ENCODE measurements at regions not wholly inside any gene's neighbourhood (a gene's known extent, or its start where the extent isn't known, plus 50 kb on each side); places are given as distances from the start of the nearest gene placed in this dataset.

DNA sequence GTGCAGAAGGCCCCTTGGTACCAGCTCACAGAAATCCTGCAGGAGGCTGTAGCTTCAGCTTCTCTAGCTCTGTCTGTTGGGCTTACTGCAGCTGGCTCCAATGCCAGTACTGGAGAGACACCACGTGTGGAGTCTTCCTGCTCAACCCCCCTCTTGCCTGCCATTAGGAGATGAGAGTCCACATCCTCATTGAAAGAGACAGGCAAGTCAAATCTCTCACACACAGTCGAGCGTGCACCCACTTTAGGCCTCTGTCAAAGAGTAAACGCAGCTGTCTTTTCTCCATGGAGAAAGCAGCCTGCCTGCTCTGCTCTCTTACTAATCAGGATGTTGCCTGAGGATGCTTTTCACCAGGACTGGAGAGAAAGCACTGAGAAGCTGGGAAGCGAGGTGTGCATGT, 523.0 kb upstream of the NBEA start:
- no peak for DNase-seq (ENCODE audit: extremely low read depth, insufficient read length)
- TF ChIP-seq, protein P1, sequence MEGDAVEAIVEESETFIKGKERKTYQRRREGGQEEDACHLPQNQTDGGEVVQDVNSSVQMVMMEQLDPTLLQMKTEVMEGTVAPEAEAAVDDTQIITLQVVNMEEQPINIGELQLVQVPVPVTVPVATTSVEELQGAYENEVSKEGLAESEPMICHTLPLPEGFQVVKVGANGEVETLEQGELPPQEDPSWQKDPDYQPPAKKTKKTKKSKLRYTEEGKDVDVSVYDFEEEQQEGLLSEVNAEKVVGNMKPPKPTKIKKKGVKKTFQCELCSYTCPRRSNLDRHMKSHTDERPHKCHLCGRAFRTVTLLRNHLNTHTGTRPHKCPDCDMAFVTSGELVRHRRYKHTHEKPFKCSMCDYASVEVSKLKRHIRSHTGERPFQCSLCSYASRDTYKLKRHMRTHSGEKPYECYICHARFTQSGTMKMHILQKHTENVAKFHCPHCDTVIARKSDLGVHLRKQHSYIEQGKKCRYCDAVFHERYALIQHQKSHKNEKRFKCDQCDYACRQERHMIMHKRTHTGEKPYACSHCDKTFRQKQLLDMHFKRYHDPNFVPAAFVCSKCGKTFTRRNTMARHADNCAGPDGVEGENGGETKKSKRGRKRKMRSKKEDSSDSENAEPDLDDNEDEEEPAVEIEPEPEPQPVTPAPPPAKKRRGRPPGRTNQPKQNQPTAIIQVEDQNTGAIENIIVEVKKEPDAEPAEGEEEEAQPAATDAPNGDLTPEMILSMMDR (IDR thresholded peaks at IDR 0.05; ENCODE audit: insufficient read depth, low read length, poor library complexity, severe bottlenecking): no peak

DNA sequence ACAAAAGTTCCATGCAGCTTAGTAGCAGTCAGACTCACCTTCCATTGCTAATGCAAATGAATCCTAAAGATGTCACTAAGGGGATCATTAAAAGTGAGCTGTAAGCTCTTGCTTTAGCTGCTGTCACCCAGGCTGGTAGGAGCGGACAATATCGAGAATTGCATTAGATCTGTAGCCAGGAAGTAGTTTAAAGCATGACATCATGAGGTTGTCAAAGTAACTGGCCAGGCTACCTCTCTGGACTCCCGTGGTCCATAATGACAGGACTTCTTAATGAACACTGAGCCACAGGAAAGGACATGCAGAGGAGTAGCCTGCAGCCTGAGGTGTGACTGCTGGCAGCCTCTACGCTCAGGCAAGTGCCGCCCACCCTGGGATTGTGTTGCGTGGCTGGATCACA, 522.3 kb upstream of the NBEA start:
- no peak for DNase-seq (ENCODE audit: extremely low read depth, insufficient read length)
- no peak overlapping the region for H3K4me3 ChIP-seq (replicated peaks; ENCODE audit: low read depth, low read length)
- H3K36me3 ChIP-seq (ENCODE audit: control insufficient read depth, insufficient read depth, low read length): no peaks in the 10 kb centered on the region
- no peaks in the 10 kb centered on the region for H3K27me3 ChIP-seq (replicated peaks; ENCODE audit: control insufficient read depth, insufficient read depth, low read length)
- TF ChIP-seq, protein P1 (IDR thresholded peaks at IDR 0.05; ENCODE audit: insufficient read depth, low read length, poor library complexity, severe bottlenecking): no peak

More for the DNA sequence above, 523.0 kb upstream of the NBEA start:
- Histone ChIP-seq H3K36me3 (ENCODE audit: control insufficient read depth, insufficient read depth, low read length) (no peaks in the 10 kb centered on the region), H3K27me3 (replicated peaks; ENCODE audit: control insufficient read depth, insufficient read depth, low read length) (no peaks in the 10 kb centered on the region), H3K4me3 (replicated peaks; ENCODE audit: low read depth, low read length) (no peak overlapping the region)

DNA sequence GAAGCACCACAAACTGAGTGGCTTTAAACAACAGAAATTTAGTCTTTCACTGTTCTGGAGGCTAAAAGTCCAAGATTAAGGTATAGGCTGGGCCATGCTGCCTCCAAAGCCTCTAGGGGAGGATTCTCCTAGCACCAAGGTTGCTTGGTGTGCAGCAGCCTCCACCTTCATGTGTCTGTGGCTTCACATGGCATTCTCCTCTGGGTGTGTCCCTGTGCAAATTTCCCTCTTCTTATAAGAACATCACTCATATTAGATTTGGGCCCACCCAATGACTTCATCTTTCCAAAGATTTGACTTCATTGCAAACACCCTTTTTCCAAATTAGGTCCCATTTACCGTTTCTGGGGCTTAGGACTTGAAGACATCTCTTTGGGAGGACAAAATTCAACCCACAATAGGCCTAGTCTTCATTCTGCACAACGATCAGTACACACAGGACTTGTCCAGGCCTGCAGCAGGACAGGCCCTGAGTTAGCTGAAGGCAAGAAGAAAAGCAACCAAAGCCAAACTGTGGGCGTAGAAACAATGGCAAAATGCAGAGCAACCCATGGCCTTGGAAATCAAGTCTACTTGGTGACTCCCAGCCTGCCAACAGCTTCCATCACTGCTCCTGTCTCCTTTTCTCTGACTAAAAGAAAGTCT, 521.2 kb upstream of the NBEA start:
- no peaks in the 10 kb centered on the region for H3K36me3 ChIP-seq (ENCODE audit: control insufficient read depth, insufficient read depth, low read length)
- TF ChIP-seq, protein P1 (IDR thresholded peaks at IDR 0.05; ENCODE audit: insufficient read depth, low read length, poor library complexity, severe bottlenecking): no peak
- no peaks in the 10 kb centered on the region for H3K27me3 ChIP-seq (replicated peaks; ENCODE audit: control insufficient read depth, insufficient read depth, low read length)
- H3K4me3 ChIP-seq (replicated peaks; ENCODE audit: low read depth, low read length): no peak overlapping the region
- no peak for DNase-seq (ENCODE audit: extremely low read depth, insufficient read length)

DNA sequence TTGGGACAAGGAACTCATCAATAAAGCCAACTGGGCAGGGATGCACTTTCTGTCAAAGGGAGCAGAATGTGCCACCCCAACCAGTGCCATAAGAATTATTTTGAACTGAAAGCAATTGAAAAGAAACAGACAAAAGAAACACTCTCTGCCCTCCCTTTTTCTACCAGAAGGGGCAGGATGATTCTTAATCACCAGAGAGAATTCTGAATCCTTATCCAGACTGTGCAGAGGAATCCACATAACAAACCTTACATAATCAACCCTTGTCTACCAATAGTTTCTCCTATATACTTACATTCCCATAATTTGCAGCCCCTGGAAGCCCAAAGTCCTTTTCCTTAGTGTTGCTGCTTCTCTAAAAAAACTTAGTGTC, 520.7 kb upstream of the NBEA start:
- no peak for DNase-seq (ENCODE audit: extremely low read depth, insufficient read length)
- Histone ChIP-seq H3K27me3 (replicated peaks; ENCODE audit: control insufficient read depth, insufficient read depth, low read length) (no peaks in the 10 kb centered on the region), H3K36me3 (ENCODE audit: control insufficient read depth, insufficient read depth, low read length) (no peaks in the 10 kb centered on the region), H3K4me3 (replicated peaks; ENCODE audit: low read depth, low read length) (no peak overlapping the region)
- TF ChIP-seq, protein P1 (IDR thresholded peaks at IDR 0.05; ENCODE audit: insufficient read depth, low read length, poor library complexity, severe bottlenecking): no peak

DNA sequence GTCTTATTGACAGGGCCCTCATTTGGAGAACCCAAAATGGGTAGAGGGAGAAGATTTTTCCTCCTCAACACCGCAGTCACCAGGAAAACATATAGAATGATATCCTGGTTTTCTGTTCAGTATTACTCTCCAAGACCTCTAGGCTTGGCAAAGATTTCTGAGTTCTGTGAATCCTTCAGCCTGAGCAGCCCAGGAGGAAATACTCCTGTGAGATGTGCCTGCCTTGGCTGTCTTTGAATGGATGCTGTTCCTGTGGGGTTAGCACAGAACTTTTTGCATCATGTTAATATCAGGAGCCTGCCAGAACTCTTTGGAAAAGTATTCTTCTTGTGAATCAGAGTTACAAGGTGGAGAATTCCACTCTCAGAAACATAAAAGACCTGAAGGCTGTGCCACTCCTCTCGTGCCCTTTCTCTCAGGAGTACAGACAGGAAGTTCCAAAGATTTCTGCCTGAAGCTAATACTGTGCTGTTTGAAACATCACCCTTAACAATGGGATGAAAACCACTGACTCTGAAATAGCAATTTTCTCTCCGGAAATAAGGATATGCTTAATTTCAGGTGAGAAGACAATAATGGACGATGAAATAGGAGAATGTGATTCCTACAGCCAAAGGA, 520.1 kb upstream of the NBEA start:
- H3K36me3 ChIP-seq (ENCODE audit: control insufficient read depth, insufficient read depth, low read length): no peaks in the 10 kb centered on the region
- no peak overlapping the region for H3K4me3 ChIP-seq (replicated peaks; ENCODE audit: low read depth, low read length)
- TF ChIP-seq, protein P1 (IDR thresholded peaks at IDR 0.05; ENCODE audit: insufficient read depth, low read length, poor library complexity, severe bottlenecking): no peak
- no peak for DNase-seq (ENCODE audit: extremely low read depth, insufficient read length)
- H3K27me3 ChIP-seq (replicated peaks; ENCODE audit: control insufficient read depth, insufficient read depth, low read length): no peaks in the 10 kb centered on the region
